Cardiac septum (tissue), 1 donor: ENCODE measurements at regions not wholly inside any gene's neighbourhood (a gene's known extent, or its start where the extent isn't known, plus 50 kb on each side); places are given as distances from the start of the nearest gene placed in this dataset.
"Not testable (repeated sequence)": the region's sequence is repeated elsewhere in the genome, so short reads cannot be mapped to it uniquely, and the experiment has no call there.

Source experiments
- DNase-seq: peaks from one replicate; pipeline ENCODE4 v3.0.0-alpha.2; 2020; ENCODE audit warnings: low spot score
- intact Hi-C: fragments of 100-400 bp; cut with DNase I; formaldehyde crosslinking; loops from one replicate; pipeline ENCODE4 v1.14.0; 2022
- donor health status: DM: no; HTN: no; CAD: no.

DNA sequence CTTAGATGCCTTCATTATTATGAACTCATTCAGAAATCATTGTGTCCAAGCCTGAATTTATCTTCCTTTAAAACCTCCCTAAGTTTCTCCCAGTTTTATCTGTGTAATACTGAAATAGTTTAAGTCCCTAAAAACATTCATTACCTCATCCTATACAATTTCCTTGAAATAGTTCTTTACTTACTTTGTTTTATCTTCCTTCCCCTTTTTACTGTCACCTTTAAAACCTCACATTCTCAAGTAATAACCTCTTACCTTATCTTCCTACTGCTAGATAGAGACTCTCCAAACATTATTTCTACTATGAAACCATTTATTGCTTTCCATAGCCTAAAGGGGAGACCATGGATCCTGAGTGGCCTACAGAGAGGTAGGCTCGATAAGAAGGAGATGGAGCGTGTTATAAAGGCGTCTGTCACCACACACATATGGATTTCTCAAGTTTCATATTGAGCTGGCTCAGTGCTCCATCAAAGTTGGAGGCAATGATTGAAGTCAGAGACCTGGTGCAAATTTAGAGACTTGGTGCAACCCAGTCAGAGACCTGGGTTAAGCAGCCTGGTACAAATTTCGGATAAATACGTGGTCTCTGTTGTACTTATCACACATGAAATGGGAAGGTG, 140.4 kb downstream of the NFKBIZ start:
- intact Hi-C loops = no loop called here
- no peak for DNase-seq

DNA sequence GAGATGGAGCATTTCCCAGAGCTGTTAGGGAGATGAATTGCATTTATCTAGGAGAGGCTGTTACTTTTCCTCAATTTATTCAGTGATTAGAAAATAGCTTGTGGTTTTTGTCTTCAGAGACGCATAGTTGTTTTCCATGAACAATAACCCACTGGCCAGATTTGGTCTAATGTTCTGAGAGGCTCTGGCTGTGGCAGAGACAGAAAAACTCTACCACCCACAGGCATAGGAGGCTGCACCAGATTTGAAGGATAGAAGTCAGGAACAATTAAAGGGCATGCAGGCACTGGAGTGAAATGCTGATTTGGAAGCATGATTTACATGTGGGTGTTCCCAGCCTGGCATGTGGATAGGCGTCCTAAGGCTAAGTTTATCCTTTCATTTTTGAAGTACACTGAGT, 143.5 kb downstream of the NFKBIZ start:
- intact Hi-C loops = no loop called here

GRCh38 chr3:101994386-101994785, 145.1 kb downstream of the NFKBIZ start:
- no peak for DNase-seq
- intact Hi-C loops = no loop called here

More for the DNA sequence above, 143.5 kb downstream of the NFKBIZ start:
- DNase-seq = no peak

DNA sequence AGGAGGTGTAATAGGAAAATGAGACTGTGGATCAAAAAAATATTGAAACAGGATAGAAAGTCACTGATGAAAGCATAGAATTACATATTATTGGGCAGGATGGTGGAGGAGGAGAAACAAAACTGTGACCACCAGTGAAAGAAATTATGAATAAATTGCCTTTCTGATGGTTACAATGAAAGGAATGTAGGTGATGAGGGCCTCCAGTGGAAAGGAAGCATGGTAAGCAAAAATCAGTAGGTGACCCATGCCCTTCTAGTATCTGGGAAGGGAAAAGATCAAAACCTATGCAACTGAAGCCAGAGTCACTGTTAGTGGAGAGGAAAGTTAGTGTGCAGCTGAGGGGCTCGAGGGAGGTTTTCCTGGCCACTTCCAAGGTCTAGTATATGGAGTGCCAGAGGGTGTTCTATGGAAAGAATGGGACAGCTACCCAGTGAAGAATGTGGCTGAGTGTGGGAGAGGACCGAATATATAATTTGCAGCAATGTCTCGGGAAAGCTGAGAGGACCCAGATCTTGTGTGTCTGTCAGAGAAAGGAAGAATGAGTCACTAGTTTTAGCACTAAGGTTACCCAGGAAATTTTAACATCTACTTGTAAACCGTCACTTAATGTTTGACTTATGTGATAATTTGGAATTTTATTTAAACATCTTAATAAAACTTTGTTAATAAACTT, 146.2 kb downstream of the NFKBIZ start:
- intact Hi-C loops = no loop called here
- no peak for DNase-seq

DNA sequence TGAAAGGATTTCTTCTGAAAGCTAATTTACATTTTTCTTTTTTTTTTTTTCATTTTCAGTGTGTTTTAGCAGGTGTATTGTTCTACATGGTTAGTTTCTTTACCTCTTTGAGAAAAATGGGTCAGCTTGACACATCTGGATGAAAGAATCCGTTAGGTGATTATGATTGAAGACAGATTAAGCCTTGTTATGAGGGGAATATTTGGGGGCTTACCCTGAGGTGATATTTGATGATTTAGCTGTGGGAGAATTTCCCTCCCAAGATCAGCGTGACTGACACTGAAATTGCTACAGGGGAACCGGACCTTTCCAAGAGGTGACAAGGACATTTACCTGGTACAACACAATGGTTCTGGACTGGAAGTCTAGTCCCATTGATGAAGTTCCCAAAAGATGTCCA, 147.5 kb downstream of the NFKBIZ start:
- intact Hi-C loops = no loop called here
- no peak for DNase-seq

GRCh38 chr3:101998256-101998926, 149.1 kb downstream of the NFKBIZ start:
- no peak for DNase-seq
- intact Hi-C loops = no loop called here

GRCh38 chr3:101999177-101999779, 150.0 kb downstream of the NFKBIZ start:
- intact Hi-C loops = no loop called here
- no peak for DNase-seq

- intact Hi-C loops = no loop called here
- no peak for DNase-seq
Observed at GRCh38 chr3:102000620-102001209, 151.4 kb downstream of the NFKBIZ start.

GRCh38 chr3:102002056-102002455, 152.7 kb downstream of the NFKBIZ start:
- intact Hi-C loops = no loop called here
- no peak for DNase-seq

DNA sequence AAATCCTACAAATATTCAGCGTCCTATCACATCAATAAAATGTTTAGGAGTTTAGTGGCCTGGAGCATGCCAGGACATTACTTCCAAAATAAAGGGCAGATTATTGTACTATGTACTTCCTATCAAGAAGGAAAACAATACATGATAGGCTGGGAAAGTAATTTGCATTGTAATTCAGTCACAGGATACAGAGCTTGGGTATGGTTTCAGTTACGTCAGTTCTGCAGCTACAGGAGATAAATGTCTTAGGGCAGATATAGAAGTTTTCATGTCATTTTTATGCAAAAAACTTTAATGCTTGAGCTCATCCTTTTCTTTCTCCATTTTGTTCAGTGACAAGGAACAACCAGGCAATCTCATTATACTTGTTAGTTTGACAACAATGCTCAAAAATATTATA, 155.2 kb downstream of the NFKBIZ start:
- no peak for DNase-seq
- intact Hi-C loops = no loop called here

DNA sequence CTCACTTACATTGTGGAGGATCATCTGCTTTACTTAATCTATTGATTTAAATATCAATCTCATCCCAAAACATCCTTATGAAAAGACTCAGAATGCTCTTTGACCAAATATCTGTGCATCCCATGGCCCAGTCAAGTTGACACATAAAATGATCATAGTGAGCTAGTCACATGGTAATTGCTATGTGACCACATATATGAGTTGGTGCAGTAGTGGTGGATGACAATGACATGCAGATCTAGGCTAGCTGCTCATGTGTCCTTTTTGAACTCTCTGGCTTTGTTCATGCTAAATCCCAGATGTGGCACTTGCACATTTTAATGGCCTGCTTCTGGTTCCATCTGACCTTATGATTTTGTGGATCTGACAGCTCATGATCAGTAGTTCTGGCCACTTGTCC, 156.2 kb downstream of the NFKBIZ start:
- DNase-seq = no peak
- intact Hi-C loops = no loop called here

DNA sequence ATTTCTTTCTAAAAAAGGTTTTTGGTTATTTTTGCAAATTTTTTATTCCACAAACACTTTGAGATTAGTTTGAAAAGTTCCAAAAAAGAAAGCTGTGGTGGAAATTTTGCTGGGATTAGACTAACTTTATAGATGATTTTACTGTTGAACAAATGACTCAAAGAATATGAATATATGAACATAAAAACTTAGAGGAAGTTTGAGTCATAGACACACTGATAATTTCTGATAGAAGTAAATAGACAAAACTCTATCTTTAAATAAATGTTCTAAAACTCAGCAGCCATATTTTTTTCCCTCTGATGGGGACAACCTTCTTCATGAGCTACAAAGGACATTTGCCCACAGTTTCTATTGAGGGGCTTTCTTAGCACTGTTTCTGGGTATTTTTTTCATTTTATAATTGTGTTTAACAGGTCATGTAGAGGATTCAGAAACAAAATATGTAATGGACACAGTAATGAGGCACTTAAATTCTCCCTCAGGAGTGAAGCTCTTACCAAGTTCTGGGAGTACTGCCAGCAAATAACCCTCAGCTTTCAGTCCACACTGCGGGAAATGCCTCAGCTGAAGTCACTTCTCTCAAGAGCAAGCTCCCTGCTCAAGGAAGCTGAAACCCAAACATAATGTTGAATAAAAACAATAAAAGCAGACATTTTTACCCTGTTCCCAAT, 157.6 kb downstream of the NFKBIZ start:
- intact Hi-C loops = no loop called here
- no peak for DNase-seq

DNA sequence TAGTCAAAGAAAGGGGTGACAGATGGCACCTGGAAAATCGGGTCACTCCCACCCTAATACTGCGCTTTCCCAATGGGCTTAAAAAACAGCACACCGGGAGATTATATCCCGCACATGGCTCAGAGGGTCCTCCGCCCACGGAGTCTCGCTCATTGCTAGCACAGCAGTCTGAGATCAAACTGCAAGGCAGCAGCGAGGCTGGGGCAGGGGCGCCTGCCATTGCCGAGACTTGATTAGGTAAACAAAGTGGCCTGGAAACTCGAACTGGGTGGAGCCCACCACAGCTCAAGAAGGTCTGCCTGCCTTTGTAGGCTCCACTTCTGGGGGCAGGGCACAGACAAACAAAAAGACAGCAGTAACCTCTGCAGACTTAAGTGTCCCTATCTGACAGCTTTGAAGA, 159.1 kb downstream of the NFKBIZ start:
- intact Hi-C loops, DNase-seq: not testable (repeated sequence)

- intact Hi-C loops = no loop called here
- no peak for DNase-seq
Observed at GRCh38 chr3:102016417-102016816, 167.1 kb downstream of the NFKBIZ start.

- intact Hi-C loops = no loop called here
- DNase-seq = no peak
Observed at GRCh38 chr3:102017784-102018183, 168.5 kb downstream of the NFKBIZ start.

GRCh38 chr3:102018551-102018950, 169.2 kb downstream of the NFKBIZ start:
- intact Hi-C loops = no loop called here
- no peak for DNase-seq

DNA sequence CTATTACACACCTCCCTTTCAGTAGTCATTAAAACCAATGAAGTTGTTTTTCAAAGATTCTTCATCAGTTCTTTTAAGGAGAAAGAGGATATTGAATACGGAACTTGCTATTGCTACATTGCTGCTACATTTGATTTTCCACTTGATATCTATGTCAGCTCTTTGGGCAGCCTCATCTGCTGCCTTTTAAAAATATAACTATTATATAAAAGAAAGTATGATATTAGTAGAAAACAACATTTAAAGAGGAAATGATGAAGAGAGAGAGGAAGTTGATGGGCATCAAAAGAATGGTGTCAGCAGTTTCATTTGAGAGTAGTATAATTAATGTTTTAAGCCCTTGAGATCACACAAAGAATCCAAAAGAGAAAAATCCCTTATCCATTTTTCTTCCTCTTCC, 171.4 kb downstream of the NFKBIZ start:
- intact Hi-C loops = no loop called here
- DNase-seq = no peak

- no peak for DNase-seq
- intact Hi-C loops = no loop called here
Observed at GRCh38 chr3:102024270-102024904, 175.1 kb downstream of the NFKBIZ start.

DNA sequence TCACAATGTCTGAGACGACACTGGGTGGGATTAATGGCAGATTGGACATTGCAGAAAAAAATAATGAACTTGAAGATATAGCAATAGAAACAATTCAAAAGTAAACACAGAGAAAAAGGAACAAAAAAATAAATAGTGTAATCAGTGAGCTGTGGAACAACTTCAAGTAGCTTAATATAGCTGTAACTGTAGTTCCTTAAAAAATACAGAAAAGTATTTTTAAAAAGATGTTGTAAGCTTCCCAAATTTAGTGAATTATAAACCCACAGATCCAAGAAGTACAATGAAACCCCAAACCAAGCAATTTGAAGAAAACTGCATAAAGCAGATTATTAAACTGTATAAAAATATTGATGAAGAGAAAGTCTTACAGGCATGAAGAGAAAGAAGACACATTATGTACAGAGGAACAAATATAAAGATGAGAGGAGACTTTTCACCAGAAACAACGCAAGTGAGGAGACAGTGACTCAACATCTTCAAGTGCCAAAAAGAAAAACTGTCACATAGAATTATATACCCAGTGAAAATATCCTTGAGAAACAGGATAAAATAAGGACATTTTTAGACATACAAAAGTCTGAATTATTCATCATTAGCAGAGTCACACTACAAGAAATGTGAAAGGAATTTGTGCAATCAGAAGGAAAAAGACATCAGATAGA, 176.4 kb downstream of the NFKBIZ start:
- intact Hi-C loops = no loop called here

More for the DNA sequence above, 176.4 kb downstream of the NFKBIZ start:
- no peak for DNase-seq
